ENCODE measurements at regions not wholly inside any gene's neighbourhood (a gene's known extent, or its start where the extent isn't known, plus 50 kb on each side); places are given as distances from the start of the nearest gene placed in this dataset.

DNA sequence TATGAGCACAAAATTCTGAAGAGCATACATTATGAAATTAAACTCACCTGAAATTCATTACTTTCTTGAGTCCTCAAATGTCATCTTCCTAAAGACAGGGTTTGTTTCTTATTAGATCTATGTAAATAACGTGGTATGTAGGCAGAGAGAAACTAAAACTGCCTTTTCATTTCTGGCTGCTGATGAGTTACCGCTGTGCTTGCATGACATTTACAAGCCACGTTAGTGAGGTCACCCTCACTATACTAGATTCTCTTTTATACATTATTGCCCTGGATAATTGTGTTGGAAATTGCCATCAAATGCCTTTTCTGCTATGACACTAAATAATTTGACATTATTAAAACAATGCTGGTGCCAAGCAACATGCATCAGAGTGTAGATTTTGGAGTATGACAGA, 748.3 kb upstream of the ANO3 start:
- Histone ChIP-seq H3K27ac (no peak overlapping the region), H3K4me3 (no peak overlapping the region)
- no peak for TF ChIP-seq CTCF (IDR thresholded peaks at IDR 0.05)
- DNase-seq (ENCODE audit: low spot score): no peak

DNA sequence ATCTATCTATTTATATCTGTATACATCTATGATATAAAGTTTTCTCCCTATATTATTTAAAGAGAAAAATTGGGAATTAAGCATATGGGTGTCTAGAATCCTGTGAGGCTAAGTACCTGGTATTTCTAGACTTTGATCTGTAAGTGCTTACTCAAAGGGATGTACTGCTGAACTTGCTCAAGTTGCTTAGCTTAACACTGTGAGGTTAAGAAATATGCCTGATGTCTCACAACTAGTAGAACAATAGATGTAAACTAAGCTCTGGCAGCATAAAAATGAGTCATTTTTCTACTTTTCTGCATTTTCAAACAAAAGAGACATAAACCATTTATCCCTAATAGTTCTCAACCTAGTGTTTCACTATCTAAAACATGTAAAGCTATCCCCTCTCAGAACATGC, 744.4 kb upstream of the ANO3 start:
- DNase-seq (ENCODE audit: low spot score): no peak
- Histone ChIP-seq H3K27ac (no peak overlapping the region), H3K4me3 (no peak overlapping the region)
- TF ChIP-seq CTCF (IDR thresholded peaks at IDR 0.05): no peak

DNA sequence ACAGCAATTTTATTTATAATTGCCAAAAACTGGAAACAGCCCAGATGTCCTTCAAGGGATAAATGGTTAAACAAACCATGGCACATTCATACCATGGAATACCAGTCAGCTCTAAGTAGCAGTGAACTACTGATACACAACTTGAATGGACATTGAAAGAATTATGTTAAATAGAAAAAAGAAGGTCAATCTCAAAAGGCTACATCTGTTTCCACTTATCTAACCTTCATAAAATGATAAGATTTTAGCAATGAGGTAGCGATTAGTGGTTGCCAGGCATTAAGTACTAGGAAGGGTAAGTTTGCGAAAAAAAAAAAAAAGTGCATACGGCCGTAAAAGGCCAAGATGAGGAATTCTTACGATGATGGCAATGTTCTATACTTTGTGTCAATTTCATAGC, 738.7 kb upstream of the ANO3 start:
- TF ChIP-seq CTCF (IDR thresholded peaks at IDR 0.05): no peak
- H3K4me3 ChIP-seq: no peak overlapping the region
- H3K27ac ChIP-seq: no peak overlapping the region
- no peak for DNase-seq (ENCODE audit: low spot score)

- no peak for DNase-seq (ENCODE audit: low spot score)
- Histone ChIP-seq H3K4me3 (no peak overlapping the region), H3K27ac (no peak overlapping the region)
- TF ChIP-seq CTCF (IDR thresholded peaks at IDR 0.05): no peak
These were observed 735.2 kb upstream of the ANO3 start for GRCh38 chr11:25596701-25597100.

GRCh38 chr11:25597696-25598095, 734.2 kb upstream of the ANO3 start:
- Histone ChIP-seq H3K27ac (no peak overlapping the region), H3K4me3 (no peak overlapping the region)
- no peak for DNase-seq (ENCODE audit: low spot score)
- no peak for TF ChIP-seq CTCF (IDR thresholded peaks at IDR 0.05)

- no peak for TF ChIP-seq CTCF (IDR thresholded peaks at IDR 0.05)
- no peak overlapping the region for H3K4me3 ChIP-seq
- no peak for DNase-seq (ENCODE audit: low spot score)
These were observed 729.8 kb upstream of the ANO3 start for GRCh38 chr11:25602149-25602548.

DNA sequence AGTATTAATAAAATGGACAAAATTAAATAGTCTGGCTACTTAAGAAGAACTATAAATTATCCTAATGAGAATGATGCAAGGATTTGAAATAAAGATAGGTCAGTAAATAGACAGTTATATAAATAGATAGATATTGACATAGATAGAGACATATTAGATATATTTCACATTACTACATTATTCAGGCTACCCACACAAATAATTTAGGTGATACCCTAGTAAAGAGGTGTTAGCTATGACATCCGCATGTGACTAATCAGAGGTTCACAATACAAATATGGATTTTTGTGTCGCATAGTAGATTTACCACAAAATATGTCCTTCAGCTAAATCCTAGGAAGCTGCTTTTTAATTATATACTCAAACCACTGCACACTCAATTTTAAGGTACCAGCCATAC, 729.0 kb upstream of the ANO3 start:
- DNase-seq (ENCODE audit: low spot score): no peak
- Histone ChIP-seq H3K4me3 (no peak overlapping the region), H3K27ac (no peak overlapping the region)
- no peak for TF ChIP-seq CTCF (IDR thresholded peaks at IDR 0.05)

More at GRCh38 chr11:25602149-25602548, 729.8 kb upstream of the ANO3 start:
- H3K27ac ChIP-seq: no peak overlapping the region
